Endothelial cell of umbilical vein (primary cell): ENCODE measurements at regions not wholly inside any gene's neighbourhood (a gene's known extent, or its start where the extent isn't known, plus 50 kb on each side); places are given as distances from the start of the nearest gene placed in this dataset.
A peak's percentile ranks its signal among the peaks of the same experiment; 100 is the strongest.

Source experiments
- BruUV-seq: library from RNA; stranded (reverse); fragments of 400-500 nt; replicated peaks from 2 replicates; lab custom pipeline; 2021; lab: Mats Ljungman, UMichigan
- CTCF ChIA-PET: fragments of 300-600, 350-600 bp; sonication (Branson Sonifier 250); formaldehyde crosslinking; loops from one replicate; lab custom pipeline; 2021; ENCODE audit warnings: antibody characterized with exemption, inconsistent platforms; lab: Charles Lee
- POLR2A ChIA-PET: fragments of 300-600, 350-600 bp; sonication (Branson Sonifier 250); formaldehyde crosslinking; loops from one replicate; lab custom pipeline; 2021; ENCODE audit warnings: antibody characterized with exemption, inconsistent platforms; lab: Charles Lee
- DNase-seq: peaks from one replicate; pipeline ENCODE4 v3.0.0-alpha.2; 2011; ENCODE audit warnings: low read depth, low spot score
- FAIRE-seq: peaks from 2 replicates; lab custom pipeline; 2011; peaks lifted over from hg19 to GRCh38; lab: Jason Lieb, UNC
- H2AFZ ChIP-seq: 2 replicates; pipeline ENCODE4 v1.6.0; 2012; ENCODE audit warnings: low read depth, low read length, control low read depth, inconsistent platforms
- H3K27ac ChIP-seq: 2 replicates; pipeline ENCODE4 v1.5.1; 2011; ENCODE audit warnings: low read depth, mild to moderate bottlenecking, control low read depth, low read length, moderate library complexity; ENCODE audit not compliant: insufficient read depth
- H3K27me3 ChIP-seq, 2 experiments: 2 replicates each; pipeline versions ENCODE4 v1.6.0 to v1.6.1; 2011; ENCODE audit warnings: low read length in 2 of 2, mixed read lengths in 1 of 2; ENCODE audit not compliant: control insufficient read depth in 2 of 2, insufficient read depth in 2 of 2
- H3K36me3 ChIP-seq, 2 experiments: 2 replicates in 1 of 2; 3 replicates in 1 of 2; pipeline ENCODE4 v1.5.1; 2011; ENCODE audit warnings: low read length in 2 of 2, mild to moderate bottlenecking in 1 of 2, moderate library complexity in 1 of 2; ENCODE audit not compliant: control insufficient read depth in 2 of 2, insufficient read depth in 2 of 2; ENCODE audit errors: extremely low read depth in 1 of 2
- H3K4me1 ChIP-seq: 3 replicates; pipeline ENCODE4 v1.5.1; 2011; ENCODE audit warnings: mild to moderate bottlenecking, low read length; ENCODE audit not compliant: control insufficient read depth, insufficient read depth; ENCODE audit errors: extremely low read depth
- H3K4me2 ChIP-seq: 2 replicates; pipeline ENCODE4 v1.6.1; 2011; ENCODE audit warnings: low read length, control low read depth, mixed read lengths; ENCODE audit not compliant: insufficient read depth
- H3K4me3 ChIP-seq, 3 experiments: fragments of 200-600 bp in 1 of 3; sonication (generic), shearing (Covaris generic) in 1 of 3; replicated peaks in 1 of 3; 2 replicates each; pipeline ENCODE4 v1.5.1; 2011 to 2016; ENCODE audit warnings: control low read depth in 3 of 3, low read length in 3 of 3, mild to moderate bottlenecking in 2 of 3, inconsistent platforms in 1 of 3, low read depth in 1 of 3, moderate library complexity in 1 of 3; ENCODE audit not compliant: insufficient read depth in 1 of 3
- H3K79me2 ChIP-seq: 2 replicates; pipeline ENCODE4 v1.6.0; 2012; ENCODE audit warnings: low read length, inconsistent platforms; ENCODE audit not compliant: control insufficient read depth, insufficient read depth
- H3K9ac ChIP-seq: replicated peaks from 2 replicates; pipeline ENCODE3; 2011; ENCODE audit warnings: low read length, control low read depth; ENCODE audit not compliant: insufficient read depth; ENCODE audit errors: extremely low read depth
- H3K9me1 ChIP-seq: replicated peaks from 3 replicates; pipeline ENCODE4 v1.6.0; 2011; ENCODE audit warnings: mild to moderate bottlenecking, low read length; ENCODE audit not compliant: control insufficient read depth, insufficient read depth; ENCODE audit errors: extremely low read depth
- H3K9me3 ChIP-seq: replicated peaks from 2 replicates; pipeline ENCODE4 v1.5.1; 2012; ENCODE audit warnings: low read length, inconsistent platforms; ENCODE audit not compliant: control insufficient read depth, insufficient read depth
- H4K20me1 ChIP-seq: replicated peaks from 2 replicates; pipeline ENCODE3; 2011; ENCODE audit warnings: mild to moderate bottlenecking, low read length; ENCODE audit not compliant: control insufficient read depth, insufficient read depth; ENCODE audit errors: extremely low read depth
- CTCF ChIP-seq, 2 donors: IDR thresholded peaks; 1 replicate in 1 of 2; 2 replicates in 1 of 2; pipeline ENCODE4 v1.5.1; 2011; ENCODE audit warnings: low read length in 2 of 2, mild to moderate bottlenecking in 2 of 2, moderate library complexity in 2 of 2, control low read depth in 1 of 2, inconsistent platforms in 1 of 2, low read depth in 1 of 2; ENCODE audit not compliant: insufficient read depth in 1 of 2; ENCODE audit errors: extremely low read depth in 1 of 2
- FOS ChIP-seq: IDR thresholded peaks from 2 replicates; pipeline ENCODE4 v1.6.1; 2011; ENCODE audit warnings: mild to moderate bottlenecking, low read length, moderate library complexity, borderline replicate concordance; ENCODE audit not compliant: insufficient read depth
- GATA2 ChIP-seq: IDR thresholded peaks from 2 replicates; pipeline ENCODE4 v1.7.0; 2011; ENCODE audit warnings: low read depth, mild to moderate bottlenecking, moderate library complexity, mixed read lengths, low read length; ENCODE audit not compliant: insufficient read length, insufficient read depth
- JUN ChIP-seq: IDR thresholded peaks from 2 replicates; pipeline ENCODE4 v1.6.1; 2011; ENCODE audit warnings: borderline replicate concordance, low read depth; ENCODE audit not compliant: insufficient read length, insufficient read depth
- MAX ChIP-seq: IDR thresholded peaks from 2 replicates; pipeline ENCODE4 v1.6.1; 2011; ENCODE audit not compliant: insufficient read depth, insufficient read length
- MYC ChIP-seq: IDR thresholded peaks from one replicate; pipeline ENCODE4 v1.6.1; 2011; ENCODE audit warnings: mild to moderate bottlenecking, low read depth, low read length
- POLR2A ChIP-seq: IDR thresholded peaks from 2 replicates; pipeline ENCODE4 v1.6.1; 2012; ENCODE audit warnings: low read depth, mild to moderate bottlenecking, control low read depth, low read length
- POLR2AphosphoS5 ChIP-seq: IDR thresholded peaks from 2 replicates; pipeline ENCODE4 v1.6.1; 2012; ENCODE audit warnings: low read depth, mild to moderate bottlenecking, control low read depth, low read length, moderate library complexity; ENCODE audit not compliant: insufficient read depth
- dilution Hi-C: fragments of 300-500 bp; cut with MboI; formaldehyde crosslinking; loops from one replicate; pipeline ENCODE4 v1.15.0; 2019; ENCODE audit warnings: low sequenced_read_pairs; ENCODE audit not compliant: extremely low pct_ligation_motif_present
- intact Hi-C: fragments of 100-400 bp; cut with micrococcal nuclease; formaldehyde crosslinking; loops from one replicate; pipeline ENCODE4 v1.10.0; 2022

DNA sequence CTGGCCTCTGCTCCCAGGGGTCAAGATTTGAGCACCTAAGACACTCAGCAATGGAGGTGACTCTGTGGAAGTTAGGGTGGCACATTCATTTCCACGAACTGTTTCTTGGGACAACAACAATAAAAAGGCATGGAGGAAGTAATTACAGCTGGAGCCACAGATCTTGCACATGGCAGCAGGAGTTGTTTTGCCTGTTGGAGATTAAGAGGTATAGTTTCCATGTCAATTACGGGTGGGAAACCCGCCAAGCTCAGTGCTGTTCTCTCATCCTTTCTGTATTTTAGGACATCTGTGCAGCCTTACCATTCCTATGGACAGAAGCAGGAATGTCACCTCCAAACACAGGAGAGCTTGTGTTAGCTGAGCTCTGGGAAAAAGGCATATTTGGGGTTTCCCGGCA is 201.2 kb downstream of the SNX10 start:
- ChIA-PET POLR2A (no interaction called here), CTCF (interaction anchor here (1.2 to 1.6 kb wide), 4 partner anchors 10 to 95 kb away, joined by 3 to 4 read pairs (median 4); no protein-coding TSS in a partner anchor)
- H3K4me2 ChIP-seq = no peak overlapping the region
- H3K79me2 ChIP-seq = no peaks in the 10 kb centered on the region
- DNase-seq (peak; percentile 36), FAIRE-seq (peak; percentile 54)
- intact Hi-C loops (no loop called here), dilution Hi-C loops (no loop called here)
- no peaks in the 10 kb centered on the region for H3K4me1 ChIP-seq
- H3K9ac ChIP-seq = no peak overlapping the region
- no peak overlapping the region for H3K4me3 ChIP-seq
- BruUV-seq = no TSS peak
- no peaks in the 10 kb centered on the region for H3K9me3 ChIP-seq
- no peak overlapping the region for H2AFZ ChIP-seq
- no peaks in the 10 kb centered on the region for H4K20me1 ChIP-seq
- H3K27me3 ChIP-seq = peaks cover 4 to 5% of the 10 kb centered on the region in 2 experiments
- no peaks in the 10 kb centered on the region for H3K9me1 ChIP-seq
- H3K27ac ChIP-seq = no peak overlapping the region
- no peak for TF ChIP-seq MAX
- TF ChIP-seq POLR2AphosphoS5 = no peak
- no peak for TF ChIP-seq GATA2
- no peak for TF ChIP-seq JUN
- TF ChIP-seq CTCF (IDR thresholded peaks at IDR 0.05; ENCODE audit: extremely low read depth in 1 of 2, insufficient read depth in 1 of 2, low read depth in 1 of 2, low read length in 2 of 2) = no peak
- TF ChIP-seq MYC = no peak
- no peak for TF ChIP-seq POLR2A
- TF ChIP-seq FOS = no peak
- H3K36me3 ChIP-seq = no peaks in the 10 kb centered on the region
